HPDE6-E6E7 (cell line): ENCODE measurements at regions not wholly inside any gene's neighbourhood (a gene's known extent, or its start where the extent isn't known, plus 50 kb on each side); places are given as distances from the start of the nearest gene placed in this dataset.
A peak's percentile ranks its signal among the peaks of the same experiment; 100 is the strongest.

ENCODE experiments used
- DNase-seq: peaks from one replicate; pipeline ENCODE4 v3.0.0; 2011; ENCODE audit warnings: missing footprints; ENCODE audit errors: extremely low spot score

DNA sequence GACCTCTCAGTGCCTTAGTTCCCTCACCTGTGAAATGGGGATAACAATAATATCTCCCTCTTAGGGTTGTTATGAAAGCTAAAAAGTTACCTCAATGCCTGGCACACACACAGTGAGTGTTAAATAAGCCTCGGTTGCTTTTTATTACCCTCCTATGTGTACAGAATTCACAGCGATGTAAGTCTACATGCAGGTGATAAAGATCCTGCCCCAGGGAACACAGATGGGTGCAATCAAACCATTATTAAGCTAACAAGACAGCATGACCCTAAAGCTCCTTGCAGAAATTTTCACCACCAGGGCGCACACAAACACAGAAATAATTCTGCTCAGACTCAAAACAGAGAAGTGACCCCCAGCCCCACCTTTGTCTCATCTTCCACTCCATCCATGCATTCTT is 261.9 kb downstream of the SNX10 start:
- no peak for DNase-seq

DNA sequence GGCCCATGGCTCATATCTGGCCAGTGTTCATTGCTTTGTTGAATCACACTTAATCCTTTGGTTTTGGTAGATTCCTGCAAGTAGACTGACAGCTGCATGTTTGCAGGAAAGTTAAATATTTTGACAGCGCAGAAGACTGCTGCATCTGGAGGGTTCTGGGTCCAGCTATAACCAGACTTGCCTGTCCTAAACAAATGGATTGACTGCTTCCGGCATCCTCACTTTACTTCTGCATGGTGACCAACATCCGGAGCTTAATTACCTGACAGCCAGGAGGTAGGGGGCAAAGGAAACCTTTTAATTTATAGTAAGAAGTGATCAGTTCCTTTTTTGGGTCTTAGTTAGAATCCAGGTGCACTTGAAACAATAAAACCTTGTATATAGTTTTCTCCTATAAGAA is 263.3 kb downstream of the SNX10 start:
- DNase-seq = no peak

DNA sequence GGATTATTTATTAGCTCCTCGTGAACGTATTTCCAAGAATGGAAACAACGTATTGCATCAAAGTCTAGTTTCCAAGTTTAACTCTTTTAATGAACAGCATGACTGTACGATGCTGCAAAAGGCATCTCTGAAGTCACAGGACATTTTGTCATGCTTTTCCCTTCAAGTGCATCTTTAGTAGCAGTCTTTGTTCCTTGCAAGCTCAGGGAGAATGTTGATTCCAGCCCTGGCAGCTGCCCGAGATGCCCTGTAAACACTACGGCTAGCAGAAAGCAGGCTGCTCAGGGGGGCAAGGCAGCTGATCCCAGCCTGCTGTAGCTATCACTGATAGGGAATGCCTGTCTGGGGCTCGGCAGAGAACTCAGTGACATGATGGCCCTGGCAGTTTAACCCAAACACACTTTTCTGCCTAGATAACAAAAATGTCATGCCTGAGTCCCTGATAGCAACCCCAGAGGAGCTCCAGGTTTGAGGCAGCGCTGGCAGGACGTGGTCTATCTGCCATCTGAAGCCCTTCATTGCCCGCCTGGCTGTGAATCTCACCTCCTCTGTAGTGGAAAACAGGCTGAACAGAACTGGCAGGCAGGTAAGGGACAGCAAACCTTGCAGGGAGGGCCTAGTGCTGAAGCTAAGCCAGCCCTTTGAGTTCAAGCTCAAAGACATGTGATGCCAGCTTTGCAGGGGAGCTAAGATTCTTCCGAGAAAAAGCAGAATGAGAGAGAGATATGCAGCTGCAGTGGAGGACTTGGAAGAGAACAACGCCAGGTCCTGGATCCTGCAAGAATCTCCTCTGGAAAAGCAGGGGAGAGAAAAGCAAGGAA is 264.6 kb downstream of the SNX10 start:
- DNase-seq = no peak

DNA sequence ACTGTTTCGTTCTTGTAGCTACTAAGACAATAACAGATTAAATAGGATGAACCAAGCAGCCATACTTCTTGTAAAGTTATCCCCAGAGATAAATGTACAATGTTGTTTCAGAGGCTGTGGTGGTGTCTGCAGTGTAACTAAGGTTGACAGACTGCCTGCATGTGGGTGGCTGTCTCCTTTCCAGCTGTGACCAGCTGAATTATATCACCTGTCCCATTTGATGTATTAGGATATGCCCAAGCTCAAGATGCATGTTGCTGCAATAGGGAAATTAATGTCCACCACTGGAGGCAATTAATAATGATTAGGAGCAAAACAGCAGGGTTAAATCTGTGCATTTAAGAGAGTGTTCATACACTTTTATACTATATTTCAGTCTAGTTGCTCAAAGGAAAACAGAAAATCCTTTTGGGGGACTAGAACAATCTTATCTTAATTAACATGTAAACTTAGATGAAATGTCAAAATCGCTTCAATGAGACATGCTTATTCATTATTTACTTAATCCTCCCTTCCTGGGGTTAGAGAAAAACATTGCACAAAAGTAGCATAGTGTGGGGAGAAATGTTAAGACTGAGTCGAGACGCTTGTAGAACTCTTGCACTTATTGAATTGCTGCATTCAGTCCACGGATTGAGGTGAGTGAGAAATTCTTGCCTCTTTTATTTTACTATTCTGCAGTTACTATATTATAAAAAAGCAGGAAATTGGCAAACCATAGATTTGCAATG is 269.0 kb downstream of the SNX10 start:
- DNase-seq = no peak

DNA sequence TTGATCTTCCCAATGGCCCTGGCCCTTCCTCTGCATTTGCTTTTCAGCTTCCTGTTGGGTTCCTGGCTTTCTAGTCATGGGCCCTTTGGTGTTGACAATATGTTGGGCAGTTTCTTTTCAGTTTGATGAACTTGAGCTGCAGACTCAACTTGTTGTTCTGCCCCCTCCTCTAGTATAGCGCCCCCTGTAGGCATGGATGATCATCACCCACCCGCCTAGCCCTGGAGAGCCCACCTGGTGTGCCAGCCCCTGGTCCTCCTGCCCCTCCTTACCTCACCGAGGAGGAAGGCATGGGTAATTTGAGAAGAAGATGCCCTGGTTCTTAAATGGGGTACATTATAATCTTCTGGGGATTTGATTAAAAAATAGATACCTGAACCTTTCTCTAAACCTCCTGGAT is 271.2 kb downstream of the SNX10 start:
- DNase-seq = no peak

DNA sequence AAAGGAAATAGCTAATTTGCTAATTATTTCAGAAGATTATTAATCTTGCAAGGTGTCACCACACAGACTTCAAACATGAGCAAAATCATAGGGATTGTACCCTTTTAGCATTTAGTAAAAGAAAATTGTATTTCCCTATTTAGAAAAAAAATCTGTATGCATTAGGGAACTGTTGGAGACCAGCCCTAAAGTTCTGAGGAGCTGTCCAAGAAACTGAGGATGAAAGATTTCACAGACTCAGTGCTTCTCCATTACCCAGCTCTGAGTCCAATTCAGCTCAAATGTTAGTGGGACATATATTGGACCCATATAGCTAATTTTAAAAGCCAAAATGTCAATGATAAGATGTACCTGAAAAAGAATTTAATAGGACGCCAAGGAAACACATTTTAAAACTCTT is 271.7 kb downstream of the SNX10 start:
- DNase-seq = no peak

DNA sequence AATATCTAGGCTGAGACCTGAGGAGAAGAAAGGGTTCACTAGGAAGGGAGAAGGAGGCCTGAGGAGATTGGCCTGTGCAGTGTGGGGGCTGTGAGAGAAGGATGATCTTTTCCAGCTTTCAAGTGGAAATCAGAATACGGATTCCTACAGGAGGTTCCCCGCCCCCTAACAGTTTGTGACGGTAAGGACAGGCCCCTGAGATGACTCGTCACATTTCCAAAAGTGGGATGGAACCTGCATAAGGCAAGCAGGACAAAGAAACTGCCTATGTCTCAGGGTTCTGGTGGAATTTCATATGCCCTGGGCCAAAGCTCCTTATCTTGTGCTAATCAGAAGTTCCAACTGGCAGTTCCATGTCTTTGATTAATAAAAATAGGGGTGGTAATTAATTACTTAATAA is 275.6 kb downstream of the SNX10 start:
- DNase-seq = no peak

DNA sequence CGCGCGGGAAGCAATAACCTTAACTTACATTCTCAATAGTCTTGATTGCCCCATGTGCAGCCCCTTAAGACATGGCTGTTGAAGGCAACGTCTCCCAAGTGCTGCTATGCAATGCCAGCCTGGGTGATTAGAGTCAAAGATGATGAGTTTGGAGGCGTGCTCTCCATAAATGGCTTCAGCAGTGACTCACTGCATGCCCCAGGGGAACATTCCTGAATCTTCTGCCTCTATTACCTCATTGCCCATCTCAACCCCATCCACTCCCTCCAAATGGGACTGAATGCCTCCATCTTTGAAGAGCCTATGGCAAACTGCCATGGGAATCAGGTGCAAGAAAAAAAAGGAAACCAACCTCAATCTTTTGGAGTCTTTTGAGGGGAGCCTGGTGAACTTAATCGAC is 282.8 kb downstream of the SNX10 start:
- peak; percentile 20 for DNase-seq

DNA sequence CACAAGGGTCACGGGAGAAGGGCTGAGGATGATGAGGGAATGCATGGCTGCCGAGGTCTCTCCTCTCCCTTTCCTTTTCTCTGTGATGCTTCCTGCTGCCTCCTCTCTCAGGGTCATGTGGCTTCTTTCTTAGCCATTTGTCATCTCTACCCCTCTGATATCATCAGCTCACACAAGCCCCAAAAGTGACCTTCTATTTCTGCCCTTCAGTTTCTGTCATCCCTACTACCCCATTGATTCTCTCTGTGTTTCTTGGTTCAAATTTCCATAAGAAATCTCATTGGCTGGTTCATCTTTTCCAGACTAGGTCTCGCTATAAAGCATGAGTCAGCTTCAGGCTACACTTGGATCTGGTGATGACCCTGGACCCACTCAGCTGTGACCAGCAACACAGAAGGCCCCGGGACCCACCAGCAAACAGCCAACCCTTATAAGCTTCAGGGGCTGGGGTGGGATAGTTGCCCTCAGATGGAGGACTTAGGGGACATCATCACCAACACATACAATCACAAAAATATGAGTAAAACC is 284.3 kb downstream of the SKAP2 start:
- DNase-seq = no peak

DNA sequence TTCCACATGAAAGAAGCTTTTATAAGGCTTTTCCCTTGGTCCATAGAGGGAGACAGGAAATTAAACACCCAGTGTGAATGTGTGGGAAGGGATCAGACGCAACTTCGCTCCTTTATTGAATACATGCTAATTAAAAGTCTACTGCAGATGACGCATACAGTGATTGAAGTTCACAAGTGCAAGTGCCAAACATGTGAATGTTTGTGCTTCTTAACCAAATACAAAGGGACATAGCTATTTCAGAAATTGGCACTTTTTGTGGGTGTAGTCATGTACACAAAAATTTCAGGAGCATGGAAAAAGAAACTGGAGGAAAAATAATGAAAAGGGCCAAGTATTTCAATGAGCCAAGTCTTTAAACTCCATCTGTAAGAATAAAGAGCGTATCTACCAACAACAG is 283.7 kb downstream of the SKAP2 start:
- DNase-seq = no peak

DNA sequence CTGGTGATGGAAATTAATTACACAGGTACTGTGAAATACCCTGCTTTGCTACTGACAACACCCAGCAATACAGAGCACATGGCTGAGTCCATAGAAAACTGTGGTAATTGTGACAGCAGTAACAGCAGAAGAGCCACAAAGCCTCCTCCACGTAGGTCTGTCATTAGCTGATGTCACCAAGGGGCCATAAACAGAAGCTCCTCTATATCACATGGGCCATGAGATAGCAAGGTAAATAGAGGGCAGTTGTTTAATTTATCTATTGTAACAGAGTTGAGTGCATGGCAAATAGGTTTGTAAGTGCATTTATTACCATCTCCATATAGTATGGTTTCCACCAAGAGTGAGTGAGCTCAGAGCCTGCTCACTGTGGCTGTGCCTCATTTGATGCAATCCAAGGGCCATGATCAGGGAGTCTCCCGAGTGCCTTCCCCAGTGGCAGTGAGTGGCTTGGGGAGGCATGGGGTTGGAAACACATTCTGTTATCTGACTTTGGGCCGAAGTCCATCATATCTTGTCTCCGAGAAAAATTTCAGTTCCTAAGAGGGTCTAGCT is 281.2 kb downstream of the SKAP2 start:
- no peak for DNase-seq

DNA sequence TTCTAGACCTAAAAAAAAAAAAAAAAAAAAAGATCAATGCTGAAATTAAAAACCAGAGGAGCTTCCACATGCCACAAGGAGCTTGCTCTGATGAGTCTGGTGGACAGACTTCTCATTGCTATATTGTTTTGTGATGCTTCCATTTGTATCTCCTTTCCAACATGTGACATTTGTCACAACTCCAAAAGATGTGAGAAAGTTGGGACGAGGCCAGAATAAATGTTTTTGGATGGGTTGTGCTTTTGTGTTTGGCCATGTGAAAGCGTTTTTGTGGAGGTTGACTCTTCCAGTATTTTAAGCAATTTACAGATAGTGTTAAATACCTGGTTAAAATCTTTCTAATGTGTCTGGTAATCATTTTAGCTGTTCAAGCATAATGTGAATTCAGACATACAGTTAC is 280.1 kb downstream of the SKAP2 start:
- DNase-seq = no peak

DNA sequence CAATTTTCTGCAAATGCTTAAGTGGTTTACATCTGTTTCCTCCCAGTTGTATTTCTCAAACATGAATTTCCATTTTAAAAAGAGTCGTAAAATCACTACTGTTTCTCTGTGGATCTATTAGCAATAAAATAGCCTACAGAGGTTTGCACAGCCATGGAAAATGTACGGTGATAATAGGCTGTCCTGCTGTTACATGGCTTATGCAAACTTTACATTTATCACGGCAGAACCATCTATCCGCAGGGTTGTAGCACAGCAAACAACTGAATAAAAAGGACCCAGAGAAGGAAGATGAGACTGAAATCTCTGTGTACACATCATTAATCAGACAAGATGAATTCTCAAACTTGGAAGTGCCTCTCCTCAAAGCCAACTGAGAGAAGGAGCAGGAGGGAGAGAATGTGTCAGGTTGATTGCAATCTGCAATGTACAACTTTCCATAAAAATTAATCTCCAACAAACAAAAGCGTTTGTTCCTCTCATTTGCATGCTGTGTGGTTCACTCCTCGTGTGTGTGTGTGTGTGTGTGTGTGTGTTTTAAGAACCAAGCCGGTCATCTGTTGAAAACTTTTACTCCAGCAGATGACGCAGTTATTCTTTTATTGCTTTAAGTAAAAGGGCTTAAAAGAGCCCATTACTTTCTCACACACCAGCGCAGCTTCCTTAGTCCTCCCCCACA is 279.3 kb downstream of the SKAP2 start:
- DNase-seq = no peak

DNA sequence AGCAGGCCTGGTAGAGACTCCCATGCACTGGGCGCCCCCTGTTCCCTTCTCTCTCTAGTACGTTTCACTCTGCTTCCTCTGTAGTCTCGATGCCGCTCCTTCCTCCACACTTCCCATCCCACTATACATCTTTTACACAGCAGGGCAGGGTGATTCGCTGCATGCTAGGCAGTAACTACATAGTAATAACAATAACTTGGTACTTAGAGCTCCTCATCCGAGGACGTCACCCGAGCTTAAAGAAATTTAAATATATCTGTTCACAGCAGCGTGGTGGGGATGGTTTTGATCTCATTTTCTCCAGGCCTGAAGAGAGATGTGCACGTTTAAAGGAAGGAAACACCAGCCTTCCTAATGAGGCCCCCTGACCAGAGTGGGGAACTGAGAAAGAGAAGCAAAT is 276.9 kb downstream of the SKAP2 start:
- DNase-seq = no peak

DNA sequence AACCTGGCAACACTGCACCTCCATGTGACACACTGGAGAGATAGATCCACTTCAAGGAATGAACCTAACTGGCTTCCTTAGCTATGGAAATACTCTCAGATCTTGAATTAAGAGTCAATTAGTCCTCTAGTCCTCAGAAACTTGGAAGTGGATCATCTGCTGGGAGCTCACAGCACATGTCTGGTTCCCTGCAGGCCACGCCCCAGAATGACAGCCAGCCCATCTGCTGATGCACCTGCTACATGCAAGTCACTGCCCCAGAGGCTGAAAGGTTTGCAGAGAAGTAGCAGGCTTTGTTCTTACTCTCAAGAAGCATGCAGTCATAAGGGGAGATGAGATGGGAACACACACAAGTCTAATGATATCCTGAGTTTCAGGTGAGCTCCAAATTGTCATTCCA is 275.9 kb downstream of the SKAP2 start:
- no peak for DNase-seq

DNA sequence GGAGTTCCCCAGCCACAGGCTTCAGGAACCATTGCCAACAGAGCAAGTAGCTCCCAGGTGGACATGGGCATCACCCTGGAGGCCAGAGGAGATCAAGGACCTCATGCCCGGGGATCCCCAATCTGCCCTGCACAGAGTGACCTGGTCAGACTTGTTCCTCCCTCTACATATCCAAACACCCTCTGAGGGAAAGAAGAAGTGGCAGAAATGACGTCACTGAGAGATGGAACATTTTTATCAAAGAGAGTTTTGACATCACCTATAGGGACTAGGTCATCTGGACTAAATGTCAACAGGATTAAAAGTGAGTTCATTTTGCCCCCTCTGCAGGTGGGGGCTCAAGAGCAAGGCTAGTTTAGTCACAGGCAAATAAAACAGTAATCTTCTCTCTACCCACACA is 273.7 kb downstream of the SKAP2 start:
- DNase-seq = no peak

DNA sequence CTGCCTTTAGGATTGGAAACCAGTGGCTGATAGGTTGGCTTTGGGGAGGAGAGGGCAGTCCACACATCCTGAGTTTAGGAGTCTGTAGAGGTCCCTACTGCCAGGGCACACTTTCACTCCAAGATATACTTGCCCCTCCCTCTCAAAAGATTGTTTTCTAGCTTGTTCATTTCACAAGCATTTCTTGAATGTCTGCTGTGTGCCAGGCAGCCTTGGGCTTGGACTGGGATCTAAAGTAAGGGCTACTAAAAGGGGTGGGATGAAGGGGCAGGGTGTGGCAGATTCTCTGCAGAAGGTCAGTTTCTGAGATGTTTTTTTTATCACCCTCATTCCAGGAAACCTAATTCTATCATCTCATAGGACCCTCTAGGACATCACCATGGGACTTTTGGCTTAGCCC is 272.4 kb downstream of the SKAP2 start:
- no peak for DNase-seq

DNA sequence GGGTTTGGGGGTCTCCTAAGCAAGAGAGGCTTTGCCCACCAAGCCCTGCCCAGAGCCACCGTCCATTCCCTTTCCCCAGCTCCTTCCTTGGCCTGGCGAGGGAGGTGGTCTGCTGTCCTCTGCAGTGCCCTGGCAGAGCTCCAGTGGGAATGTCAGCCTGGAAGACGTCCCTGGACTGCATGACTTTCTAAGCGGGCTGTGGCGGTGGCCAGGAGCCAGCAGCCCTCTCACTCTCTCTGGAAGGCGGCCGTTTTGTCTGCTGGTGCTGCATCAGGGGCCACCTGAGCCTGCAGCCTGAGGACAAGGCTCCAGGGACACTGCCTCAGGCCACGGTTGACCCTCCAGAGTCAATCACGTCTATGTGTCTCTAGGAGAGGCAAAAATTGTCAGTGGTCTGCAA is 271.0 kb downstream of the SKAP2 start:
- no peak for DNase-seq

DNA sequence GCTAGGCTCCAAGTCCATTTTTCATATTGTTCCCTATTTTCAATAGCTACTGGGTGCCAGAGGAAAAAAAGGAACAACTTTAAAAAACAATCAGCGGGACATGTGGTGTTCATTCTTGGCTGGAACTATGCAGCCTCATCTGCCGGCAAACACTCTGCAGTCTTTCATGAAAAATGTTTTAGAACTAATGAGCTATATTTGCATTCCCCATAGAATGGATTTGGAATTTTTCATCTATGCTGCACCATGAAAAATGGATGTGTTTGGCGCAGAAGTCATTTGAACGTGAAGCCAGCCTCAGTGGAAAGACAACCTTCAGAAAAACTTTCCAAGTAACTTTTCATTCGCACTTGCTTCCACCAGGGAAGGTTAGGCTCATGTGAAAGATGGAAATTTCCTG is 270.5 kb downstream of the SKAP2 start:
- DNase-seq = no peak

DNA sequence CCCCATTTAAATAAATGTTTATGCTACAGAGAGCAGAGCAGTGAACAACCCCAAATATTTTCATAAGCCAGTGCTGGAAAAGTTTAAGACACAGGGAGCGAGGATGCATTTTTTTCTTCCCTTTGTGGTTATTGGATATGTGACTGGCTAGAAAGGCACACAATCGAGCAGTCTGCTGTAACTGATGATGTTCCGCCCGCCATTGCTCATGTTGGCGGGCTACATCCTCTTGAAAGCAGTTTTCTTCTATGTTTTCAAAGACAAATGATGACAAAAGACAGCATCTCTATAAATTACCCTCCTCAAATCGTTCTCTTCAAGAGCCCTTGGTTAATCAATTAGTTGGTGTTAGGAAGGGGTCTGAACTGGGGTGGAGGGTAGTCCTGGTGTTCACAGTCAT is 269.8 kb downstream of the SKAP2 start:
- no peak for DNase-seq

DNA sequence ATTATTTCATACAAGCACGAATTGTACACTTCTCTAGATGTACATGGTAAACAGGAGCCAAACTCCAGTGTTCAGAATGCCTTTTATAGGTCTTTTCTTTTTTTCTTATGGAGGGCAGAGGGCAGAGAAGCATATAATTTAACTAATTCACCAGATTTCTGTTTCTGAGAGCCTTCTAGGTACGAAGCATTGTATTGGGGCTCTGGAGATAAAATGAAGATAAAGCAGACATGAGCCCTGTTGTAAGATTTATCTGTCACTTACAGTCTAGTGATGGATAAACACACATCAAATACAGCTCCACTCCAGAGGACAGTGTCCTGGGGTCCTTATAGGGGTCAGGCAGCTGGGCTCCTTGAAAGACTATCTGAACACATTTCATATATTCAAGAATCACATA is 265.5 kb downstream of the SKAP2 start:
- no peak for DNase-seq

DNA sequence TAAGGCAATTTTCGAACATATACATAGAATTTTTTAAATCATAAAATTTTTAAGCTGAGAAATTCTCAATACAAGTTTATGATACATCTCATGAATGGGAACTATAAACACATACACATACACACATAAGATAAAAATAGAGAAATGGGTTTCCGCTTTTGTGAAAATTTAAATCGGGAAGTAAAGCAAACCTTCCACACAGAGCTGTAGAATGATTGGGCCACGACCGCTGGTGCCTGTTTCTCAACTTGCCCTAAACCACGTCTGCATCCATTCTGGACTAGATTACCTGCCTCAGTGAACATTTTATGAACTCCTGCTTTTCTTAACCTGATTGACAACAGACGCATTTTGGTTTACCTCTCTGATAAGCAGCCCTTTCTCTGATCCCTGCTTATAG is 264.4 kb downstream of the SKAP2 start:
- DNase-seq = no peak
